H9 (cell line): ENCODE measurements at regions not wholly inside any gene's neighbourhood (a gene's known extent, or its start where the extent isn't known, plus 50 kb on each side); places are given as distances from the start of the nearest gene placed in this dataset.

Experiments used
- DNase-seq: peaks from one replicate; pipeline ENCODE4 v3.0.0-alpha.2; 2017
- H2AFZ ChIP-seq: one replicate; pipeline ENCODE4 v1.6.1; 2013; ENCODE audit warnings: mild to moderate bottlenecking, low read length, control low read depth, moderate library complexity
- H2AK5ac ChIP-seq: 2 replicates; pipeline ENCODE4 v1.6.1; 2013; ENCODE audit warnings: low read length, control low read depth, mixed read lengths; ENCODE audit not compliant: insufficient read length
- H2BK120ac ChIP-seq: one replicate; pipeline ENCODE4 v1.6.1; 2013; ENCODE audit warnings: low read depth, mild to moderate bottlenecking, low read length, control low read depth, inconsistent platforms; ENCODE audit not compliant: poor library complexity, severe bottlenecking
- H2BK12ac ChIP-seq: 2 replicates; pipeline ENCODE4 v1.6.1; 2013; ENCODE audit warnings: low read length, control low read depth, mixed read lengths, low read depth; ENCODE audit not compliant: insufficient read length
- H2BK15ac ChIP-seq: 2 replicates; pipeline ENCODE4 v1.6.1; 2013; ENCODE audit warnings: low read depth, low read length, control low read depth
- H2BK20ac ChIP-seq: one replicate; pipeline ENCODE4 v1.6.1; 2013; ENCODE audit warnings: low read depth, mild to moderate bottlenecking, low read length, control low read depth, inconsistent platforms; ENCODE audit not compliant: poor library complexity, severe bottlenecking
- H2BK5ac ChIP-seq: 2 replicates; pipeline ENCODE4 v1.6.1; 2013; ENCODE audit warnings: low read length, control low read depth, mixed read lengths; ENCODE audit not compliant: insufficient read length
- H3K14ac ChIP-seq: 2 replicates; pipeline ENCODE4 v1.6.1; 2013; ENCODE audit warnings: low read length, control low read depth; ENCODE audit not compliant: insufficient read depth
- H3K18ac ChIP-seq: 2 replicates; pipeline ENCODE4 v1.6.1; 2013; ENCODE audit warnings: low read depth, mild to moderate bottlenecking, mixed read lengths, low read length, control low read depth; ENCODE audit not compliant: insufficient read length
- H3K23ac ChIP-seq: 2 replicates; pipeline ENCODE4 v1.6.1; 2013; ENCODE audit warnings: low read length, control low read depth, mixed read lengths, low read depth; ENCODE audit not compliant: insufficient read length
- H3K23me2 ChIP-seq: 2 replicates; pipeline ENCODE4 v1.6.1; 2013; ENCODE audit warnings: low read depth, mild to moderate bottlenecking, mixed read lengths, low read length, control low read depth; ENCODE audit not compliant: insufficient read length, poor library complexity, severe bottlenecking
- H3K27ac ChIP-seq: 2 replicates; pipeline ENCODE4 v1.5.1; 2013; ENCODE audit warnings: low read length, control low read depth, mixed read lengths, low read depth; ENCODE audit not compliant: insufficient read length
- H3K27me3 ChIP-seq: 2 replicates; pipeline ENCODE4 v1.6.1; 2013; ENCODE audit warnings: low read length, control low read depth, inconsistent platforms; ENCODE audit not compliant: insufficient read depth
- H3K4ac ChIP-seq: 2 replicates; pipeline ENCODE4 v1.6.1; 2013; ENCODE audit warnings: low read depth, mild to moderate bottlenecking, control low read depth, inconsistent platforms, low read length, moderate library complexity
- H3K4me1 ChIP-seq: 2 replicates; pipeline ENCODE4 v1.6.1; 2013; ENCODE audit warnings: low read length, control low read depth, inconsistent platforms; ENCODE audit not compliant: insufficient read depth
- H3K4me2 ChIP-seq: 2 replicates; pipeline ENCODE4 v1.6.1; 2013; ENCODE audit warnings: low read length, control low read depth, mixed read lengths; ENCODE audit not compliant: insufficient read length, insufficient read depth
- H3K56ac ChIP-seq: 2 replicates; pipeline ENCODE4 v1.6.1; 2013; ENCODE audit warnings: low read depth, mild to moderate bottlenecking, mixed read lengths, low read length, control low read depth; ENCODE audit not compliant: insufficient read length
- H3K79me1 ChIP-seq: 2 replicates; pipeline ENCODE4 v1.6.1; 2013; ENCODE audit warnings: low read depth, mild to moderate bottlenecking, moderate library complexity, low read length, control low read depth, inconsistent platforms; ENCODE audit not compliant: insufficient read depth, poor library complexity, severe bottlenecking
- H3K79me2 ChIP-seq: 2 replicates; pipeline ENCODE4 v1.6.1; 2013; ENCODE audit warnings: low read length, control low read depth, inconsistent platforms; ENCODE audit not compliant: insufficient read depth
- H3K9ac ChIP-seq: 2 replicates; pipeline ENCODE4 v1.6.1; 2013; ENCODE audit warnings: low read length, control low read depth, mixed read lengths; ENCODE audit not compliant: insufficient read length; ENCODE audit errors: extremely low read depth
- H3K9me3 ChIP-seq: one replicate; pipeline ENCODE4 v1.6.1; 2013; ENCODE audit warnings: low read depth, low read length, inconsistent platforms; ENCODE audit not compliant: control insufficient read depth
- H3T11ph ChIP-seq: one replicate; pipeline ENCODE4 v1.6.1; 2013; ENCODE audit warnings: mild to moderate bottlenecking, low read length, control low read depth, inconsistent platforms
- H4K20me1 ChIP-seq: one replicate; pipeline ENCODE4 v1.6.1; 2013; ENCODE audit not compliant: control insufficient read depth, insufficient read length, insufficient read depth
- H4K5ac ChIP-seq: 2 replicates; pipeline ENCODE4 v1.6.1; 2013; ENCODE audit warnings: low read depth, mild to moderate bottlenecking, mixed read lengths, low read length, control low read depth; ENCODE audit not compliant: insufficient read length
- H4K8ac ChIP-seq: replicated peaks from 2 replicates; pipeline ENCODE4 v1.6.1; 2013; ENCODE audit warnings: low read length, control low read depth, mixed read lengths, low read depth; ENCODE audit not compliant: insufficient read length
- H4K91ac ChIP-seq: 2 replicates; pipeline ENCODE4 v1.6.1; 2013; ENCODE audit warnings: low read depth, mild to moderate bottlenecking, moderate library complexity, mixed read lengths, low read length, control low read depth; ENCODE audit not compliant: insufficient read length
- H3K27ac Mint-ChIP-seq, 3 experiments: 2 replicates in 2 of 3; 3 replicates in 1 of 3; pipeline ENCODE4 v1.8.0; 2020 to 2021; ENCODE audit warnings: mixed read lengths in 3 of 3, mild to moderate bottlenecking in 1 of 3, moderate library complexity in 1 of 3
- H3K27me3 Mint-ChIP-seq: 2 replicates; pipeline ENCODE4 v1.8.0; 2021; ENCODE audit warnings: low read depth, mild to moderate bottlenecking, moderate library complexity, mixed read lengths
- H3K36me3 Mint-ChIP-seq, 3 experiments: 2 replicates in 2 of 3; 3 replicates in 1 of 3; pipeline ENCODE4 v1.8.0; 2020 to 2021; ENCODE audit warnings: low read depth in 3 of 3, mixed read lengths in 3 of 3; ENCODE audit not compliant: insufficient read depth in 1 of 3
- H3K4me1 Mint-ChIP-seq, 2 experiments: 2 replicates each; pipeline ENCODE4 v1.8.0; 2020; ENCODE audit warnings: mixed read lengths in 2 of 2
- H3K4me3 Mint-ChIP-seq, 2 experiments: 2 replicates in 1 of 2; 3 replicates in 1 of 2; pipeline ENCODE4 v1.8.0; 2020 to 2021; ENCODE audit warnings: mild to moderate bottlenecking in 2 of 2, mixed read lengths in 2 of 2, moderate library complexity in 1 of 2
- H3K9me3 Mint-ChIP-seq, 2 experiments: 2 replicates in 1 of 2; 3 replicates in 1 of 2; pipeline ENCODE4 v1.8.0; 2020; ENCODE audit warnings: mild to moderate bottlenecking in 2 of 2, mixed read lengths in 2 of 2, moderate library complexity in 1 of 2
- CTCF ChIP-seq: fragments of 200-600 bp; sonication (generic); conservative IDR thresholded peaks from 3 replicates; pipeline ENCODE4 v1.8.0; 2021; ENCODE audit warnings: antibody characterized with exemption, mild to moderate bottlenecking
- WGBS: extraction: QIAGEN DNeasy Blood & Tissue Kit; methylation state at CpG from one replicate; pipeline ENCODE4 v1.1.7; 2013; ENCODE audit warnings: missing lambda C conversion rate, low lambda C conversion rate, mixed read lengths; ENCODE audit not compliant: insufficient read length; ENCODE audit errors: extremely low coverage; 5-methylcytosine and 5-hydroxymethylcytosine counted together

- H3K9me3 ChIP-seq, result no peaks in the 10 kb centered on the region
- peaks cover 9 to 21% of the 10 kb centered on the region in 2 experiments for H3K9me3 Mint-ChIP-seq
- DNase-seq, result no peak
- peak; percentile 56 for TF ChIP-seq CTCF
- no peaks in the 10 kb centered on the region for H3K4me1 ChIP-seq
- no peak overlapping the region for H2BK12ac ChIP-seq
- H2BK120ac ChIP-seq, result no peak overlapping the region
- no peak overlapping the region for H4K91ac ChIP-seq
- no peak overlapping the region for H2BK5ac ChIP-seq
- H3K4me3 Mint-ChIP-seq, result no peak overlapping the region
- no peak overlapping the region for H4K5ac ChIP-seq
- peaks cover 0 to 10% (median 3%) of the 10 kb centered on the region in 3 experiments; a peak in 4 of 7 replicates for H3K36me3 Mint-ChIP-seq
- H2AFZ ChIP-seq, result no peak overlapping the region
- no peaks in the 10 kb centered on the region for H4K20me1 ChIP-seq
- H3T11ph ChIP-seq, result no peak overlapping the region
- H2AK5ac ChIP-seq, result no peak overlapping the region
- H3K4me1 Mint-ChIP-seq, result no peaks in the 10 kb centered on the region
- no peak overlapping the region for H4K8ac ChIP-seq
- no peaks in the 10 kb centered on the region for H3K23me2 ChIP-seq
- H3K14ac ChIP-seq, result no peak overlapping the region
- H3K56ac ChIP-seq, result no peak overlapping the region
- no peaks in the 10 kb centered on the region for H3K27me3 Mint-ChIP-seq
- H3K79me2 ChIP-seq, result no peaks in the 10 kb centered on the region
- H3K27ac ChIP-seq, result no peak overlapping the region
- no peak overlapping the region for H3K23ac ChIP-seq
- no peak overlapping the region for H3K9ac ChIP-seq
- H3K4me2 ChIP-seq, result no peak overlapping the region
- H2BK15ac ChIP-seq, result no peak overlapping the region
- WGBS, result no CpG with 5 or more reads among the region's 2 CpGs
- no peaks in the 10 kb centered on the region for H3K79me1 ChIP-seq
- H2BK20ac ChIP-seq, result no peak overlapping the region
- no peaks in the 10 kb centered on the region for H3K27me3 ChIP-seq
- H3K4ac ChIP-seq, result no peak overlapping the region
- no peak overlapping the region for H3K18ac ChIP-seq
- no peak overlapping the region for H3K27ac Mint-ChIP-seq
Observed at GRCh38 chrX:125646195-125646594, 326.5 kb downstream of the TEX13C start.
